ENCODE measurements at regions not wholly inside any gene's neighbourhood (a gene's known extent, or its start where the extent isn't known, plus 50 kb on each side); places are given as distances from the start of the nearest gene placed in this dataset.

DNA sequence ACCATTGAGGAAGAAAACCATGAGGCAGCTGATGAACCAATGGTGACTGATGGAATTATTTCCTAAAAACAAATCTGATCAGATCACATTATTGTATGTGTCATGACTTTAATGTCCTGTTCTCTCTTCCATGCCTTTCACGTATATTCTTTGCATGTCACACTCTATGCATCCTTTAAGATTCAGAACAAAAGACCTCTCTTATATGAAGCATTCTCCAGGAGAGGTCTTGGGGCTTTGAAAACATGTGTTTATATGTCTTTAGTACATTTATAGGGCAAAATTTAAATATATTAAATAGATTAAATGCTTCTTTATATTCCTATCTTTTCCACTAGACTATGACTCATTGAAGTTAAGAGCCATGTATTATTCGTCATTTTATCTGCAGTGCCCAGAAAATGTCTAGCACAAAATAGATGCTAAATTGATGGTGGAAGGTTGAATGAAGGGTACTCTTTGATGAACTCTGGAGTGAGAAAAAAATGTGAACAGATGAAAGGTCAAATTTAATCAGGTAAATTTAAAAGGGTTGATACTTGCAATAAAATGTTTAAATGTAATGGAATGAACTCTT is 196.3 kb downstream of the PSAT1 start:
- no peak for DNase-seq (ENCODE audit: low read depth)

GRCh38 chr9:78502566-78502965 is 205.6 kb downstream of the PSAT1 start:
- no peak for DNase-seq (ENCODE audit: low read depth)

GRCh38 chr9:78505546-78505945 is 208.6 kb downstream of the PSAT1 start:
- DNase-seq (ENCODE audit: low read depth): peak; percentile 39

- no peak for DNase-seq (ENCODE audit: low read depth)
These were observed 210.1 kb downstream of the PSAT1 start for GRCh38 chr9:78507037-78507436.

GRCh38 chr9:78510035-78510434 is 213.1 kb downstream of the PSAT1 start:
- DNase-seq (ENCODE audit: low read depth): no peak

DNA sequence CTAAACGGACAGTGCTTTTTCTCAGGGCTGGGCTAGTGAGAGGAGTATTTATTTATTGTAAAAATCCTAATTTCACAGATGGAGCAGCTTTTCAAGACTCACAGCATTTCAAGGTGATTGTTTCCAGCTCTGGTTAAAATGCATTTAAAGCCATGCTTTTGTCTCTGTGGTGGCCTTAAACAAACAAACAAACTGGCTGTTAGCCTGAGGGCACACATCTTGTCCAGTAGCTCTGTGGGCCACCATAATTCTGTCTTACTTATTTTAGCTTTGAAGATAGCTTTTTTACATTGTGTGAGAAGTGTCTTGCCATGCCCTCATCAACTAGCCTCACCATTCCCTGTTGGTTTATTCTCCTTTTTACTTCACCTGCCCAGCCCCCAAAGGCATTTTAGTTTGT is 218.2 kb downstream of the PSAT1 start:
- DNase-seq (ENCODE audit: low read depth): no peak

DNA sequence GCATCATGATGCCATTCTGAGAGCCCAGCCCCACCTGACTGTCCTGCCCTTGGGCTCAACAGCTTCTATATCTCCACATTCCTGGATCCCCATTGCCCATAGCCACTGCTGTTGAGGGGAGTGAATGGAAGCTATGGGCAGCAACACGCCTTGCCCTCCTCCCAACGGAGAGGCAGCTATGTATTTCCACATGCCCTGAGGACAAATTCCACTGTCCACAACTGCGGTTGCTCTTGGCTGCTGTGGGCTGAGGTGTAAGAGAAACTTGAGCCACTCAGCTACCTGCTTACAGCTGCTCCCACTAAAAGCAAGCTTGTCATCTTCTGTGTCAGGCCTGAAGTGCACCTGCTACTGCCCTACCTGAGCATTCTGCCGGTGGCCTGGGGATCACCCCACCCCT is 222.9 kb downstream of the PSAT1 start:
- DNase-seq (ENCODE audit: low read depth): no peak

DNA sequence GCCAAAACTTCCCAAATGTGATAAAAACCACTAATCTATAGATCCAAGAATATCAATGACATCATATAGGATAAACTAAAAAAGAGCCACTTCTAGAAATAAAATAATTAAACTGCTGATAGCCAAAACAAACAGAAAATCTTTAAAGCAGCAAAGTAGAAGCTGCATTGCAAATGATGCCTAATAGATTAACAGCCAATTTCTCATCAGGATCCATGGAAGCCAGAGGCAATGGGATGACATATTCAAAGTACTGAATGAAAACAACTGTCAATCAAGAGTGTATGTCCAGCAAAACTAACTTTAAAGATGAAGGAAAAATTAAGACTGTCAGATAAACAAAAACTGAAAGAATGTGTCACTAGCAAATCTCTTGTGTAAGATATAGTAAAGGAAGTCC is 224.8 kb downstream of the PSAT1 start:
- DNase-seq (ENCODE audit: low read depth): no peak

GRCh38 chr9:78525986-78526560 is 229.1 kb downstream of the PSAT1 start:
- DNase-seq (ENCODE audit: low read depth): no peak

GRCh38 chr9:78533500-78533899 is 236.6 kb downstream of the PSAT1 start:
- DNase-seq (ENCODE audit: low read depth): peak; percentile 41

- DNase-seq (ENCODE audit: low read depth): no peak
These were observed 242.3 kb downstream of the PSAT1 start for GRCh38 chr9:78539188-78539587.

GRCh38 chr9:78539904-78540303 is 243.0 kb downstream of the PSAT1 start:
- peak; percentile 94 for DNase-seq (ENCODE audit: low read depth)

GRCh38 chr9:78541868-78542443 is 245.0 kb downstream of the PSAT1 start:
- DNase-seq (ENCODE audit: low read depth): no peak

DNA sequence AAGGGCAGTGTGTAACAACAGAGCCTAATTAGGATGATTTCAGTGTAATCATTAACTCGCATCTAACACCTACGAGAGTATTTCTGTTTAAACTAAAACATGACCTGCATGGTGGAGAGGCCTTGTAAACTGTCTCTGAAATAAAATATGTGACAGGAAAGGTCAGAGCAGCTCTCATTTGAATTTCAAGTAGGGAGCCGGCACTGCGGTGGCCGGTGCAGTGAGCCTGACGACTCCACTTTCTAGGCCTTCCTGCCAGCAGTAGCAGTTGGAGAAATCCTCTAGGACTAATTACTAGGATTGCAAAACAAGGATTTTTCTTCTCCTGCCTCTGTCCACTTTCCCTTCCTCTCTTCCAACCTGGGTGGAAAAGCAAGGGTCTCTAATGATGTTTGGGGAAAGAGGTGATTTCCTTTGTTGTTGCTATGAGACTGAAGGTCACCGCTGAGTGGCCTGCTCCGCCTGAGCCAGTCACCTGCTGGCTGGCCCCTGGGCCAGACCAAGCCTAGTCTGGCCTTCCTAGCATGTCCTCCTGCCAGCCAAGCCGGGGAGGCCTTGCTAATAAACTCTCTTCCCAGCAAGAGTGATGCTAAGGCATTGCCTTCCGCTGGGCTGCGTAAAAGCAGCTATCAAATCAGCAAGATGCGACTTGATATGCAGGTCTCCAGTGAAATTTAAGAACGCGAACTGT is 245.7 kb downstream of the PSAT1 start:
- no peak for DNase-seq (ENCODE audit: low read depth)

DNA sequence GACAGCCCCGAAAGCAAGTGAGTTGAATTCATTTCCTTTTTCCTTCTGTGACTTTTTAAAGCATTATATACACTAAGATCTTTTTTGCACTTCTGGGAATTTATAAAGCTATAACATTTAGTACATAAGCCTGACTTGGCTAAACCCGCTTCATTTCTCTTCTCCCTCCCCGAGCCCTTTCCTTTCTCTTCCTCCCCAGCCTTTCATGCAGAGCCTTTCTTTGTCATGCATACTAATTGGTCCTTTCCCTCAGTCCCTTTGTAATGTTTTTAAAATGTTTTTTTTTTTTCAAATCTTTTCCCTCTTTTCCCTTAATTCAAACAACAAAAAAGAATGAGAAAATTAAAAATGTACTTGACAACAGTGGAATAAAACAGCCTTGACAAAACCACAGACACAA is 246.4 kb downstream of the PSAT1 start:
- DNase-seq (ENCODE audit: low read depth): no peak

DNA sequence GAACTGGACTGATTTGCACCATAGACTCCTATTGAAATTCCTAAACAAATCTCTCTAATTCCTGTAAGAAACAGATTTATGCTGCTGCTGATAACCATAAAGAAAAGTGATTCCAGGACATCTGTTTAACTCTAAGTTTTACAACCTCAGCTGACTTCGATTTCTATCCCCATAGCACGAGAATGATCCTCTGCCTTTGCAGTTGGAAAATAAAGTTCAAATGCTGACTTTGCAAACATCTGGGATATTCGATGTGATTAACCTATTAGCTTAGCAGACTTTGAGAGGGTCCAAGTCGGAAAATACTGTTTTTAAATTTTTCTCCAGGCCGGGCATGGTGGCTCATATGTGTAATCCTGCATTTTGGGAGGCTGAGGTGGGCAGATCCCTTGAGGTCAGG is 247.3 kb downstream of the PSAT1 start:
- no peak for DNase-seq (ENCODE audit: low read depth)

DNA sequence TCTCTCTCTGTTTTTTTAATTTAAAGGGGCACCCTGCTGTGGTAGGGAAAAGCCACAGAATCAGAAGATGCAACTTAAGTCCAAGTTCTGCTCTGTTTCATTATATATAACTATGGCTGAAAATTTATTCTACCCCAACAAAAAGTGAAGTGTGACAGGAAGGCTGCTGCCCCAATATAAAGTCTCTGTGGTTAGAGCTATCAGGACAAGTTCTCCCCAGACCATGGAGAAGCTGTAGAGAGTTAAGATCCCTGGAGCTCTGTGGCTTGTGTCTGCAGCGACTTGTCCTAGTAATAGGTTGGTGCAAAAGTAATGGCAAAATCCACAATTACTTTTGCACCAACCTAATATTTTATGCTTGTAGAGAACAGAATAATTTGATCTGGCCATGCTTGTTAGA is 250.9 kb downstream of the PSAT1 start:
- no peak for DNase-seq (ENCODE audit: low read depth)

DNA sequence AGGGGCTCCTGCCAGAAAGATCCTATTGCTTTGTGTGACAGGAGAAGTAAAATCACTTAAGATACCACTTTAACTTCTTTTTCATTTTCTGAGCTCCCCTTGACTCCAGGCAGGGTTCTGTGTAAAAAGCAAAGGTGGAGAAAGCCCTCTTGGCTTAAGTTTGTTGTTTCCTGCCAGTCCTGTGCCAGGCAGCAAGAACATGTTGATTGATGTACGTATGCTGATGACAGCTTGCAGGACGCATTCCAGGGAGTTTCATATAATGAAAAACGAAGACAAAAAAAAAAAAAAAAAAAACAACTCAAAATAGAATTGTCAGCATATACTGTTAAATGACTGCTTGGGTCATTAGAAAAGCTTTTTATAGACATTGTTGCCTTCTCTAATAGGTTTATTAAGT is 251.7 kb downstream of the PSAT1 start:
- no peak for DNase-seq (ENCODE audit: low read depth)

- DNase-seq (ENCODE audit: low read depth): no peak
These were observed 252.8 kb downstream of the PSAT1 start for GRCh38 chr9:78549711-78550110.

DNA sequence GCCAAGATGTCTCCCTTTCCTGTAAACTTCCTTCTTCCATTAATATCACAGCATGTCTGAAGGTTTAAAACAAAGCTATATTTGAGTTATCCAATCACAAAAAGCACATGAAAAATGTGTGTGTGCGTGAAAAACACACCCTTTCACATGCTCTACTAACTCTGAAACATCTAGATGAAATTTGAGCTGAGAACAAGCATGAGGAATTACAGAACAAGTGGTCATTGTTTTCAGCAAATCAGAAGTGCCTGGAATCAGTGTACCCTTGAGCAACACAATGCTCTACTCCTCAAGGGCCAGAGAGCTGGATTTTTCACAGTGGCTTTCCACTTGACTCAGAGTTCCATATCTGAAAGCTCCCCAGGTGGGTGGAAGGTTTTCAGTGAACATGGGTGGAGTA is 255.9 kb downstream of the PSAT1 start:
- DNase-seq (ENCODE audit: low read depth): no peak

DNA sequence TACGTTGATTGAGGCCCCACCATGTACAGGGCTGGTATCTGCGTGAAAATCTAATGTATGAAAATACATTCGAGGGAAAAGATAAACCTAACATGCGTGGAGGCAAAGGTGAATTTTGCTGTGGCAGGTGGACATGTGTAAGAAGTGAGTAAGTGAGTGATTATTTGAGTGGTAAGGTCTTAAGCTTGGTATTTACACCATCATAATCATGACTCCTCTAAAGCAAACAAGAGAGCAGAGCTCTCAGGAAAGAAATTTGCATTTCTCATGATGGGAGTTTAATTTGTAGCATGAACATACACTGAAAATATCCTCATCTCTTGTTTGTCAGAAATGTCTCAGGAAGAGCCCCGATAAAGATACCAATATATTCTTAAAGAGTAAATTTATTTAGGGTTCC is 260.6 kb downstream of the PSAT1 start:
- no peak for DNase-seq (ENCODE audit: low read depth)

- DNase-seq (ENCODE audit: low read depth): no peak
These were observed 262.5 kb downstream of the PSAT1 start for GRCh38 chr9:78559449-78559885.

GRCh38 chr9:78562021-78562420 is 265.1 kb downstream of the PSAT1 start:
- no peak for DNase-seq (ENCODE audit: low read depth)

Measured in myocyte (in vitro differentiated cells).